Common myeloid progenitor, CD34-positive (primary cell): ENCODE measurements at regions not wholly inside any gene's neighbourhood (a gene's known extent, or its start where the extent isn't known, plus 50 kb on each side); places are given as distances from the start of the nearest gene placed in this dataset.

Source experiments
- CTCF ChIA-PET: fragments of 350-600 bp; sonication (Branson Sonifier 250); formaldehyde crosslinking; loops from one replicate; lab custom pipeline; 2021; ENCODE audit warnings: antibody characterized with exemption; lab: Charles Lee
- POLR2A ChIA-PET: fragments of 350-600 bp; sonication (Branson Sonifier 250); formaldehyde crosslinking; loops from one replicate; lab custom pipeline; 2021; ENCODE audit warnings: antibody characterized with exemption; lab: Charles Lee
- DNase-seq, 3 donors: peaks; one replicate each; pipeline versions ENCODE4 v3.0.0 to v3.0.0-alpha.2; 2013
- H3K27ac ChIP-seq, 2 experiments: 1 replicate in 1 of 2; 2 replicates in 1 of 2; pipeline ENCODE4 v1.7.0; 2013; ENCODE audit warnings: inconsistent platforms in 2 of 2, low read length in 2 of 2, mild to moderate bottlenecking in 2 of 2, low read depth in 1 of 2, moderate library complexity in 1 of 2; ENCODE audit not compliant: severe bottlenecking in 2 of 2, insufficient read depth in 1 of 2, poor library complexity in 1 of 2
- H3K27me3 ChIP-seq, 5 experiments: replicated peaks in 2 of 5; 1 replicate in 3 of 5; 2 replicates in 2 of 5; pipeline versions ENCODE4 v1.6.1 to v1.7.0; 2013; ENCODE audit warnings: low read length in 4 of 5, mild to moderate bottlenecking in 2 of 5, moderate library complexity in 2 of 5, inconsistent platforms in 1 of 5; ENCODE audit not compliant: insufficient read depth in 5 of 5, control insufficient read depth in 4 of 5
- H3K36me3 ChIP-seq, 4 experiments: 1 replicate in 2 of 4; 2 replicates in 2 of 4; pipeline versions ENCODE4 v1.6.1 to v1.7.0; 2013; ENCODE audit warnings: low read length in 3 of 4, control low read depth in 1 of 4, mild to moderate bottlenecking in 1 of 4; ENCODE audit not compliant: control insufficient read depth in 4 of 4, insufficient read depth in 4 of 4
- H3K4me1 ChIP-seq, 4 experiments: 1 replicate in 3 of 4; 2 replicates in 1 of 4; pipeline versions ENCODE4 v1.6.1 to v1.7.1; 2013; ENCODE audit warnings: low read length in 3 of 4, mild to moderate bottlenecking in 3 of 4, control low read depth in 1 of 4, inconsistent platforms in 1 of 4, moderate library complexity in 1 of 4; ENCODE audit not compliant: control insufficient read depth in 4 of 4, insufficient read depth in 4 of 4; ENCODE audit errors: control extremely low read depth in 1 of 4
- H3K4me3 ChIP-seq, 7 experiments: 1 replicate in 4 of 7; 2 replicates in 3 of 7; pipeline versions ENCODE4 v1.5.1 to v1.7.0; 2013; ENCODE audit warnings: mild to moderate bottlenecking in 7 of 7, low read length in 6 of 7, moderate library complexity in 6 of 7, inconsistent platforms in 2 of 7, low read depth in 2 of 7, control low read depth in 1 of 7; ENCODE audit not compliant: insufficient read depth in 4 of 7, control insufficient read depth in 1 of 7; ENCODE audit errors: extremely low read depth in 1 of 7
- H3K9me3 ChIP-seq, 5 experiments: 1 replicate in 4 of 5; 2 replicates in 1 of 5; pipeline versions ENCODE4 v1.6.1 to v1.7.1; 2013; ENCODE audit warnings: low read length in 4 of 5, mild to moderate bottlenecking in 2 of 5, inconsistent platforms in 1 of 5, low read depth in 1 of 5, moderate library complexity in 1 of 5; ENCODE audit not compliant: control insufficient read depth in 4 of 5, insufficient read depth in 2 of 5; ENCODE audit errors: control extremely low read depth in 1 of 5
- WGBS: methylation state at CpG from one replicate; pipeline ENCODE4 v1.1.5; 2013; ENCODE audit not compliant: insufficient coverage; 5-methylcytosine and 5-hydroxymethylcytosine counted together

DNA sequence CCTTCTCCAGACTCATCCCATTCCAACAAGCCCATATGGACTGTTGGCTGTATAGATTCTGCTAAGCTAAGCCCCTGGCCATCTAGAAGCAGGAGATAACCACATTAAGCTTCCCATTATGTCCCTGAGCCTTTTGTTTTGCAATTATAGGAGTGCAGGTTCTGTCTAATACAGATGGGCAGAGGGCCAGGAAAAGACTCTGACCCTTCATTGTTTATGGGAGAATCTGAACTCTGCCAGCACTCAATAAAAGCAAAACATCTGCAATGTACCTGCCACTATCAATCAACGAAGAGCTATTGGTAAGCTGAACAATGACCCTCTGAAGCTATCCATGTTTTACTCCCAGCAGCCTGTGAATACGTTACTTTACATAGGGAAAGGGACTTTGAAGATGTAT, 207.3 kb upstream of the CLNK start:
- POLR2A ChIA-PET = no interaction called here
- Histone ChIP-seq H3K4me3 (no peak overlapping the region), H3K27me3 (no peaks in the 10 kb centered on the region), H3K9me3 (no peaks in the 10 kb centered on the region), H3K27ac (no peak overlapping the region), H3K36me3 (no peaks in the 10 kb centered on the region), H3K4me1 (peaks cover 5 to 15% (median 10%) of the 10 kb centered on the region in 4 experiments)
- CTCF ChIA-PET = interaction anchor here (1.1 to 1.4 kb wide), 2 partner anchors 11 to 749 kb away, joined by 3 read pairs; no protein-coding TSS in a partner anchor
- WGBS = 0% methylated on average over 1 of the region's 2 CpGs
- DNase-seq = no peak

DNA sequence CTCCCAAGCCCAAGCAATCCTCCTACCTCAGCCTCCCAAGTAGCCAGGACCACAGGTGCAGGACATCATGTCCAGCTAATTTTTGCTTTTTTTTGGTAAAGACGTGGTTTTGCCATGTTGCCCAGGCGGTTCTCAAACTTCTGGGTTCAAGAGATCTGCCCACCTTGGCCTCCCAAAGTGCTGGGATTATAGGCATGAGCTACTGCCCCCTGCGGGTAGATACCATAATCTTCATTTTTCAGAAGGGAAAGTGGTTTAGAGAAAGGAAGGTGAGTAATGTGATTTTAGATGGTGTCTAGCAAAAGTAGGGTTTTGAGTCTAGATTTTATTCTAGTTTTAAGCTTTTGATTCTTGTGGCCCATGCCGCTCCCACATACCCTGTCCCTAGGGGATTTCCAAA, 205.3 kb upstream of the CLNK start:
- Histone ChIP-seq H3K4me3 (no peak overlapping the region), H3K36me3 (no peaks in the 10 kb centered on the region), H3K27ac (no peak overlapping the region), H3K27me3 (no peaks in the 10 kb centered on the region), H3K9me3 (no peaks in the 10 kb centered on the region), H3K4me1 (peaks cover 5 to 10% (median 7%) of the 10 kb centered on the region in 4 experiments)
- ChIA-PET CTCF (interaction anchor here (0.7 kb wide), 1 partner anchor 399 kb away, joined by 3 read pairs; no protein-coding TSS in a partner anchor), POLR2A (no interaction called here)
- WGBS = 100% methylated on average over 2 of the region's 4 CpGs
- DNase-seq = no peak

DNA sequence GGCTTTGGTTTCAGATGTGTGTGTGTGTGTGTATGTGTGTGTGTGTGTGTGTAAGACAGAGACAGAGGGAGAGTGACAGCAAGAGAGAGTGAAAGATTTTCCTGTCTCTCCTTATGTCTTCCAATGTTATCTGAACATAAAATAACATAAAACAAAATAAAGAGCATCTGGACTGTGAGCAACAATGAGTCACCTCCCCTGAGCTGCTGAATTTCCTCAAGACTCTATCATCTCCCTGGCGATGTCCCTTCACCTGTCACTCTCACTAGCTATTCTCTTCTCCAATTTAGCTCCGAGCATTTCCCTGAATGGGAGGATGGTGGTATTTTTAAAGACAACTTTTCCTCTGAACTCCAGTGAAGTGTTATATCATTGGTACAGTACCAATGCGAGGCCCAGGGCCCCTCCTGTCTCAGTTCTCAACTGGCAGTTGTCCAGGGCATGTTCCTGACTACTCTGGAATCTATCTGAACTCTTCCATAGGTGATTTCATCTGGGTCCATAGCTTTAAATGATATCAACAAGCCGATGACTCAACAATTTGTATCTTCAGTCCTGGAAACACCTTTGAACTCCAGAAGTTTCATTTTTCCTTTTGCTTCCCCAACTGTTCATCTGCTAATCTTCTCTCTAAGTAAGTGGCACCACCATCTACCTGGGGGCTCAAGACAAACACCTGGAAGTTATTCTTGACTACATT, 195.0 kb upstream of the CLNK start:
- Histone ChIP-seq H3K27ac (no peak overlapping the region), H3K36me3 (no peaks in the 10 kb centered on the region), H3K27me3 (no peaks in the 10 kb centered on the region), H3K4me1 (no peaks in the 10 kb centered on the region), H3K9me3 (no peaks in the 10 kb centered on the region), H3K4me3 (no peak overlapping the region)
- CTCF ChIA-PET = interaction anchor here (0.6 kb wide), 1 partner anchor 75 kb away, joined by 3 read pairs; no protein-coding TSS in a partner anchor
- 100% methylated on average over 2 of the region's 4 CpGs for WGBS
- POLR2A ChIA-PET = no interaction called here
- no peak for DNase-seq

DNA sequence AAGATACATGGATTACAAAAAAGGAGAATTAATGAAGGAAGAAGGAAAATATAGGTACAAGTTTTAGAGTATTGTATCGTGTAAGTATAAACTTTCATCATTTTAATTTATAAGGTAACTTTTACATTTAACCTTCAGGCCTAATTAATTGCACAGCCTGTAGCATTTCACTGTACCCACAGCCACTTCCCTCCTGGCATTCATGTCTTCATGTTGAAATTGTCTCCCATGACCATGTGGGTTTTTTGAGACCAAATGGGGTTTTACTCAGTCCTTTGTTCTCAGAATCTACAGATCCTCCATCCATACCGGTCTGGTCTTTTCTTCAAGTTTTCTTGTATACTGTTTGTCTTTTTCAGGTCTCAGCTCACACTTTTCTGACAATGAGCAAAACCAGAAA, 194.3 kb upstream of the CLNK start:
- Histone ChIP-seq H3K4me3 (no peak overlapping the region), H3K27ac (no peak overlapping the region), H3K36me3 (no peaks in the 10 kb centered on the region), H3K9me3 (no peaks in the 10 kb centered on the region), H3K27me3 (no peaks in the 10 kb centered on the region), H3K4me1 (no peaks in the 10 kb centered on the region)
- POLR2A ChIA-PET = no interaction called here
- CTCF ChIA-PET = interaction anchor here (0.6 kb wide), 1 partner anchor 76 kb away, joined by 3 read pairs; no protein-coding TSS in a partner anchor
- 100% methylated on average over 1 of the region's 2 CpGs for WGBS
- no peak for DNase-seq

DNA sequence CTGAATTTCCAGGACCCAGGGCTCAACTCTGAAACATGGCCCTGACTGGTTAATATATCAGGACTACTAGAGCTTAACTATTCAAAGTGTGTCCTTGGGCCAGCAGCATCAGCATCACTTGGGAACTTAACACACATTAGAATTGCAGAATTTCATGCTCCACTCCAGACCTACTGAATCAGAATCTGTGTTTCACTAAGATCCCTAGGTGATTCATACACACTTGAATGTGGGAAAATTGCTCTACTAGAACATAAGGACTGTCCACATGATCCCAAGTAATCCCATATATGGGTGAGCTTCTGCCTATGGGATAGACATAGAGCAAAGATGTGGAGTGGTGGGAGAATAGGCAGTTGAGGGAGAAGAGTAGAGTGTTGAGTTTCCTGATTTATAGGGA, 192.5 kb upstream of the CLNK start:
- Histone ChIP-seq H3K27ac (no peak overlapping the region), H3K9me3 (no peaks in the 10 kb centered on the region), H3K27me3 (no peaks in the 10 kb centered on the region), H3K4me3 (no peak overlapping the region), H3K36me3 (no peaks in the 10 kb centered on the region), H3K4me1 (peaks cover 0 to 16% (median 3%) of the 10 kb centered on the region in 4 experiments)
- DNase-seq = no peak
- POLR2A ChIA-PET = no interaction called here
- CTCF ChIA-PET = no interaction called here

DNA sequence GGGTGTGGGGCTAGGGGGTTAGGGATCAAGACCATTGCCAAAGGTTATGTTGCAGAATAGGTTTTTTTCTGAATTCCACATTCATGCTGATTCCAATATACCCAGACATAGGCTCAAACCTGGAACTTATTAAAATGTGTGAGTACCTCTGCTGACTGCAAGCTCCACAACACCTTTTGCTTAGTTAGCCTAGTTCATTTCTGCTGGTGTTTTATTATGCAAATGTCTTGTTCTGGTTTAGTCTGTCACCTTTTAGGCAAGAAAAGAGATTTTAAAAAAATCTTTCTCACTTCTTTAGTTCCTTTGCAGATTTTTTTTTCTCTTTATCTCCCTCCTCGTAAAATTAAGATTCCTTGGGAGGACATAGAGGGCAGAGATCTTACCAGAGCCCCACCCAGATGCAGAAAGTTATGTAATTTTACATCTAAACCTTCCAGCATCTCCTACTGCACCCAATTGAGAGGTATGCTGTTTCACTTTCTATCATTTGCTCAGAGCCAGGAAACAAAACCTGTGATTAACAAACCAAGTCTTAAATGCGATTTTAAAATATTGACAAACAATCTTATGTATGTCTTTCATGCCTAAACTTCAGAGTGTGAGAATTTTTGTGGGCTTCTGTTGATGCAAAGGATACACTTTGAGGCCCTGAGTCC, 190.7 kb upstream of the CLNK start:
- H3K4me1 ChIP-seq = peaks cover 0 to 16% (median 3%) of the 10 kb centered on the region in 4 experiments
- no peak overlapping the region for H3K4me3 ChIP-seq
- H3K36me3 ChIP-seq = no peaks in the 10 kb centered on the region
- 100% methylated on average over 1 of the region's 2 CpGs for WGBS
- DNase-seq = no peak
- H3K27me3 ChIP-seq = no peaks in the 10 kb centered on the region
- ChIA-PET CTCF (no interaction called here), POLR2A (no interaction called here)
- no peaks in the 10 kb centered on the region for H3K9me3 ChIP-seq
- no peak overlapping the region for H3K27ac ChIP-seq

DNA sequence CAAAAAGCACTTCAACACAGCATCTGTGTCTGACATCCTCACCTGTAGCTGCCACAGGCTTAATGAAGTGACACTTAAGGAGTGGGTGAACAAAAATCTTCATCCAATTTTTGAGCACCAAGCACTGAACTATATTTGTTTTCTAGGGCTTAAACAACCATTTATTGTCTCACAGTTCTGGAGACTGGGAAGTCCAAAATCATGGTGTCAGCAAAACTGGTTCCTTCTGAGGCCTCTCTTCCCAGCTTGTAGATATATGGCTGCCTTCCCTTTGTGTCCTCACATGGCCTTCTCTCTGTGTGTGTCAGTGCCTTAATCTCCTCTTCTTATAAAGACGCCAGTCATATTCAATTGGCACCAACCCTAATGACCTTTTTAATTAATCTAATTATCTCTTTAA, 189.2 kb upstream of the CLNK start:
- Histone ChIP-seq H3K4me3 (no peak overlapping the region), H3K27me3 (no peaks in the 10 kb centered on the region), H3K27ac (no peak overlapping the region), H3K9me3 (no peaks in the 10 kb centered on the region), H3K36me3 (no peaks in the 10 kb centered on the region), H3K4me1 (peaks cover 0 to 16% (median 3%) of the 10 kb centered on the region in 4 experiments)
- CTCF ChIA-PET = interaction anchor here (0.7 kb wide), 1 partner anchor 21 kb away, joined by 3 read pairs; no protein-coding TSS in a partner anchor
- WGBS = no CpG with 5 or more reads among the region's 1 CpG
- DNase-seq = no peak
- POLR2A ChIA-PET = no interaction called here
